ENCODE measurements at regions not wholly inside any gene's neighbourhood (a gene's known extent, or its start where the extent isn't known, plus 50 kb on each side); places are given as distances from the start of the nearest gene placed in this dataset.

DNA sequence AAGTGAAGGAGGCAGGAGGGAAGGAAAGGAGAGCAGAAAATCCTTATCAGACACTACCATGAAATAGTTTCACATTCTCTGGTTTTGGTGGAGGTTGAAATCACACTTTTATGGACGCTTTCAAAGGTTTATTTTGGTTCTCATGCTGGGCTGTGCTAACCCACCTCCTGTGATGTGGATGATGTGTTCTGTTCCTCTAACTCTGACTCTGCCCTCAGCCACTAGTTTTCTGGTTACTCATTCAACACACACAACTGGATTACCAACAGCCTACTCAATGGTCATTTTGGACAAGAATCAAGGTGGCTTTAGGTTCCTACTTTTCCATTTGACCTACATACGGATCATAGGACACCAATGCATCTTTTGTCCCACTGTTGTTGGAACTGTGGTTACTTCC lies 522.1 kb upstream of the BTBD3 start:
- in situ Hi-C loops (cut with HindIII; ENCODE audit: low pct_unique_long_range_greater_than_20kb, low sequenced_read_pairs) (no loop called here), intact Hi-C loops (cut with micrococcal nuclease; ENCODE audit: unreplicated experiment) (no loop called here)
- no peaks in the 10 kb centered on the region for H3K36me3 ChIP-seq (ENCODE audit: control insufficient read depth, insufficient read depth, low read length)
- TF ChIP-seq SIN3A (IDR thresholded peaks at IDR 0.05; ENCODE audit: borderline replicate concordance, insufficient read depth, low read depth, low read length) (no peak), TCF7L2 (IDR thresholded peaks at IDR 0.05; ENCODE audit: low read depth, low read length) (no peak), CTCF (IDR thresholded peaks at IDR 0.05) (no peak), POLR2AphosphoS5 (IDR thresholded peaks at IDR 0.05; ENCODE audit: low read depth, low read length) (no peak)
- TF ChIP-seq, protein P1, sequence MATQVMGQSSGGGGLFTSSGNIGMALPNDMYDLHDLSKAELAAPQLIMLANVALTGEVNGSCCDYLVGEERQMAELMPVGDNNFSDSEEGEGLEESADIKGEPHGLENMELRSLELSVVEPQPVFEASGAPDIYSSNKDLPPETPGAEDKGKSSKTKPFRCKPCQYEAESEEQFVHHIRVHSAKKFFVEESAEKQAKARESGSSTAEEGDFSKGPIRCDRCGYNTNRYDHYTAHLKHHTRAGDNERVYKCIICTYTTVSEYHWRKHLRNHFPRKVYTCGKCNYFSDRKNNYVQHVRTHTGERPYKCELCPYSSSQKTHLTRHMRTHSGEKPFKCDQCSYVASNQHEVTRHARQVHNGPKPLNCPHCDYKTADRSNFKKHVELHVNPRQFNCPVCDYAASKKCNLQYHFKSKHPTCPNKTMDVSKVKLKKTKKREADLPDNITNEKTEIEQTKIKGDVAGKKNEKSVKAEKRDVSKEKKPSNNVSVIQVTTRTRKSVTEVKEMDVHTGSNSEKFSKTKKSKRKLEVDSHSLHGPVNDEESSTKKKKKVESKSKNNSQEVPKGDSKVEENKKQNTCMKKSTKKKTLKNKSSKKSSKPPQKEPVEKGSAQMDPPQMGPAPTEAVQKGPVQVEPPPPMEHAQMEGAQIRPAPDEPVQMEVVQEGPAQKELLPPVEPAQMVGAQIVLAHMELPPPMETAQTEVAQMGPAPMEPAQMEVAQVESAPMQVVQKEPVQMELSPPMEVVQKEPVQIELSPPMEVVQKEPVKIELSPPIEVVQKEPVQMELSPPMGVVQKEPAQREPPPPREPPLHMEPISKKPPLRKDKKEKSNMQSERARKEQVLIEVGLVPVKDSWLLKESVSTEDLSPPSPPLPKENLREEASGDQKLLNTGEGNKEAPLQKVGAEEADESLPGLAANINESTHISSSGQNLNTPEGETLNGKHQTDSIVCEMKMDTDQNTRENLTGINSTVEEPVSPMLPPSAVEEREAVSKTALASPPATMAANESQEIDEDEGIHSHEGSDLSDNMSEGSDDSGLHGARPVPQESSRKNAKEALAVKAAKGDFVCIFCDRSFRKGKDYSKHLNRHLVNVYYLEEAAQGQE (IDR thresholded peaks at IDR 0.05; ENCODE audit: insufficient read depth in 1 of 2, low read depth in 2 of 2, low read length in 1 of 2), result no peak
- DNase-seq (ENCODE audit: low read depth, low spot score) (no peak), ATAC-seq (no peak)
- no peaks in the 10 kb centered on the region for H3K4me1 ChIP-seq (ENCODE audit: control insufficient read depth, insufficient read depth, low read length)
- no TSS peak for BruUV-seq (replicated peaks)
- H3K4me3 ChIP-seq (ENCODE audit: low read depth in 2 of 2, low read length in 2 of 2), result no peak overlapping the region
- no peaks in the 10 kb centered on the region for H3K27me3 ChIP-seq (ENCODE audit: control insufficient read depth, insufficient read depth, low read length)
- no peak overlapping the region for H3K27ac ChIP-seq (ENCODE audit: low read length)
- CTCF ChIA-PET, result no interaction called here
- H3K9me3 ChIP-seq (ENCODE audit: control insufficient read depth, insufficient read depth, low read depth, low read length), result no peaks in the 10 kb centered on the region
- POLR2A ChIA-PET, result no interaction called here

DNA sequence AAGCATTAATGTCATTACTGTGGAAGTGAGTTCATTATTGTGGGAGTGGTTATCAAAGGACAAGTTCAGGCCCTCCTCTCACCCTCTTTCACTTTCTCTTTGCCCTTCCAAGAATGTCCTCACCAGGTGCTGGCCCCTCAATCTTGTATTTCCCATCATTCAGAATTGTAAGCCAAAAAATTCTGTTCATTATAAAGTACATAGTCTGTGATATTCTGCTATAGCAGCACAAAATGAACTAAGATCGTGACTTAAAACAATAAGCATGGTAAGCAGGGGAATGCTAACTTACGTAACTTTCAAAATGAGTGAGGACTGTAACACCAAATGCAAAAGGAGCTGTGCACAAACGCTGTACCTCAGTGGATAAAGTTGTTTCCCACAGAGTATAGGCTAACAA lies 515.7 kb upstream of the BTBD3 start:
- DNase-seq (ENCODE audit: low read depth, low spot score) (no peak), ATAC-seq (peak; percentile 88)
- Histone ChIP-seq H3K36me3 (ENCODE audit: control insufficient read depth, insufficient read depth, low read length) (no peaks in the 10 kb centered on the region), H3K4me3 (ENCODE audit: low read depth in 2 of 2, low read length in 2 of 2) (peak overlapping the region; percentile 37 to 47), H3K27me3 (ENCODE audit: control insufficient read depth, insufficient read depth, low read length) (no peaks in the 10 kb centered on the region), H3K9me3 (ENCODE audit: control insufficient read depth, insufficient read depth, low read depth, low read length) (no peaks in the 10 kb centered on the region), H3K27ac (ENCODE audit: low read length) (peak overlapping the region; percentile 73), H3K4me1 (ENCODE audit: control insufficient read depth, insufficient read depth, low read length) (no peaks in the 10 kb centered on the region)
- POLR2A ChIA-PET, result no interaction called here
- TF ChIP-seq SIN3A (IDR thresholded peaks at IDR 0.05; ENCODE audit: borderline replicate concordance, insufficient read depth, low read depth, low read length), result no peak
- in situ Hi-C loops (cut with HindIII; ENCODE audit: low pct_unique_long_range_greater_than_20kb, low sequenced_read_pairs) (no loop called here), intact Hi-C loops (cut with micrococcal nuclease; ENCODE audit: unreplicated experiment) (no loop called here)
- CTCF ChIA-PET, result no interaction called here
- no TSS peak for BruUV-seq (replicated peaks)

GRCh38 chr20:11403711-11404110 lies 514.0 kb upstream of the BTBD3 start:
- in situ Hi-C loops (cut with HindIII; ENCODE audit: low pct_unique_long_range_greater_than_20kb, low sequenced_read_pairs) (no loop called here), intact Hi-C loops (cut with micrococcal nuclease; ENCODE audit: unreplicated experiment) (no loop called here)
- no peaks in the 10 kb centered on the region for H3K4me1 ChIP-seq (ENCODE audit: control insufficient read depth, insufficient read depth, low read length)
- H3K27ac ChIP-seq (ENCODE audit: low read length), result peak overlapping the region; percentile 39; the same call in 1 of the 2 replicates
- BruUV-seq (replicated peaks), result no TSS peak
- POLR2A ChIA-PET, result no interaction called here
- TF ChIP-seq, protein P1 (IDR thresholded peaks at IDR 0.05; ENCODE audit: insufficient read depth in 1 of 2, low read depth in 2 of 2, low read length in 1 of 2), result no peak
- TF ChIP-seq CTCF (IDR thresholded peaks at IDR 0.05) (no peak), POLR2AphosphoS5 (IDR thresholded peaks at IDR 0.05; ENCODE audit: low read depth, low read length) (no peak), TCF7L2 (IDR thresholded peaks at IDR 0.05; ENCODE audit: low read depth, low read length) (no peak), SIN3A (IDR thresholded peaks at IDR 0.05; ENCODE audit: borderline replicate concordance, insufficient read depth, low read depth, low read length) (no peak)
- no peak for DNase-seq (ENCODE audit: low read depth, low spot score)
- no peaks in the 10 kb centered on the region for H3K36me3 ChIP-seq (ENCODE audit: control insufficient read depth, insufficient read depth, low read length)
- ATAC-seq, result no peak
- CTCF ChIA-PET, result no interaction called here
- no peaks in the 10 kb centered on the region for H3K27me3 ChIP-seq (ENCODE audit: control insufficient read depth, insufficient read depth, low read length)
- no peaks in the 10 kb centered on the region for H3K9me3 ChIP-seq (ENCODE audit: control insufficient read depth, insufficient read depth, low read depth, low read length)
- H3K4me3 ChIP-seq (ENCODE audit: low read depth in 2 of 2, low read length in 2 of 2), result no peak overlapping the region

Measured in Panc1 (cell line).